ENCODE measurements at regions not wholly inside any gene's neighbourhood (a gene's known extent, or its start where the extent isn't known, plus 50 kb on each side); places are given as distances from the start of the nearest gene placed in this dataset.

GRCh38 chr4:124953486-124953885 is 241.0 kb upstream of the ANKRD50 start:
- TF ChIP-seq CTCF (IDR thresholded peaks at IDR 0.05) (no peak), POLR2AphosphoS5 (IDR thresholded peaks at IDR 0.05) (no peak), EP300 (IDR thresholded peaks at IDR 0.05) (no peak)
